Mesenteric fat pad (tissue), 1 donor: ENCODE measurements at regions not wholly inside any gene's neighbourhood (a gene's known extent, or its start where the extent isn't known, plus 50 kb on each side); places are given as distances from the start of the nearest gene placed in this dataset.
"Not testable (repeated sequence)": the region's sequence is repeated elsewhere in the genome, so short reads cannot be mapped to it uniquely, and the experiment has no call there.

Experiments
- DNase-seq: peaks from one replicate; pipeline ENCODE4 v3.0.0-alpha.2; 2020; ENCODE audit warnings: low spot score
- donor health status: DM: yes; HTN: yes; CAD: no.

DNA sequence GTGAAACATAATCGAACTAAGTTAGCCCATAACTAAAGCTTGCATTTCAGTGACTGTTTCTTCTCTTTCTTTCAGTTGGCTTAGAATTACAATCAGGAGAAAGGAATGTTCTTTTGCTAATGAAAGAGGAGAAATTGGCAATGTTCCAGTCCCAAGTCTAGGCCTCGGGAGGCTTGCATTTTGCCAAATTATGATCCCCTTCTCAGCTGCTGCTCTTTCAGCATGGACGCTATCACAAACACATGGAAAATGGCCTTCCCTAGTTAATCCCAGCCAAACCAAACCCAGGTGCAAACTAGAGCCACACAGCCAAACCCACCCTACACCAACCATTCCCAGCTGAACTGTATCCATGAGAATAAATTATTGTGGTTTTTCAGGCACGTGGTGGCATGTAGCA is 605.2 kb upstream of the LRRTM4 start:
- DNase-seq = no peak

DNA sequence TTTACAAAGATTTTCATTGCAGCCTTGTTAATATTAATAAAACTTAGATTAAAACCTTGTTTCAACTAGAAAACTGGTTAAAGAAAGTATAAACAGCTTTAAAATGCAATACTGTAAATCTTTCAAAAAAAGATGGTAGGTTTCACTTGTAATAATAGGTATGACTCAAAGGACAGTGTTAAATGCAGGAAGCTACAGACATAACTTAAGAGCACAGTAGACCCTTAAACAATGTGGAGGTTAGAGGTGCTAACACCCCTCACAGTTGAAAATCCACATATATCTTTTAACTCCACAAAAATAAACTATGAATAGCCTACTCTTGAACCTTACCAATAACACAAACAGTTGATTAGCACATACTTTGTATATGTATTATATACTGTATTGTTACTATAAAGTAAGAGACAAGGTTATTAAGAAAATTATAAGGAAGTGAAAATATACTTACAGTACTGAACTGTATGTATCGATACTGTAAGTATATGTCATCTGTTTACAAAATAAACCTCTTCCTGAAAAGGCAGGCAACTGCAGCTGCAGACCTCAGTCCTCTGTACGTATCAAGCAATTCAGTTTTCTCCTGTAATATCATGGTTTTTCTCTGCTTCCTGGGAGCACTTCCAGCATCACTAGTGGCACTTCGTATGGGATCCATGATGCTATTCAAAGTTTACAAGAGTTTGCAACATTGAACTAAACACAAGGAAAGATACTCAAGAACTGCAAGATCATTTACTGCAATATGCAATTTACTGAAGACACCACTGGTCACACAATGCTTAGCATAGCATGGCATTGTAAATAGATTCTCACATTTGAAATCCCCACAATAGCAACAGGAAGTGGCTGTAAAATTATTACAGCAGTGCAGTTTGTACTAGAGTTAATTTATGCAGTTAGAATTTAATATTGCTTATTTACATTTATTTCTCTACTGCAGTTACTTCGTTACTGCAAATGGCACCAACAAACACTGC is 610.5 kb upstream of the LRRTM4 start:
- no peak for DNase-seq

DNA sequence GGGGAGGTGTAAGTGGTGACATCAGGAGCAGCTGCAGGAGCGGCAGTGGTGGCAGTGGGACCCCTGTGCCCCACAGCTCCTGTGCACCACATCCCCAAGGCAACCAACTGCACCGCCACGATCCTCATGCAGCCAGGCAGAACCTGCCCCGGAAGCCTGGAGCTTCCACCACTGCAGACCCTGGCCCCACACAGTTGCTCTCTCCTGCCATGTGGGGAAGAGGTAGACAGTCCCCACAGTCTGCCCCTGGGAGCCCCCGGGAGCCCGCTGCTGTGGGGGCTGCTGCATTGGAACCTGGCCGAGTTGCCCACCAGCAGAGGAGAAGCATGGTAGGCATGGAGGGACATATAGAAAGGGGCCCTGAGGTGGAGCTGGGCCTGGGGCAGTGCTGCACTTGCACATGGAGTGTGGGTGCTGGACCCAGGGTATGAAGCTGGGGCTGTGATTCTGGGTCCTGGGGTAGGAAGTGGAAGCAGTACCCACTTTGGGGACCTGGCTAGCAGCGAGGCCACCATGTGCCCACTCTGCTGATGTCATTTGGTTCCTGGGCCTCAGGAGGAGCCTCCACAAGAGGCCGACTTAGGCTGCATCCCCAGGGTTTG is 623.3 kb upstream of the LRRTM4 start:
- DNase-seq = no peak

DNA sequence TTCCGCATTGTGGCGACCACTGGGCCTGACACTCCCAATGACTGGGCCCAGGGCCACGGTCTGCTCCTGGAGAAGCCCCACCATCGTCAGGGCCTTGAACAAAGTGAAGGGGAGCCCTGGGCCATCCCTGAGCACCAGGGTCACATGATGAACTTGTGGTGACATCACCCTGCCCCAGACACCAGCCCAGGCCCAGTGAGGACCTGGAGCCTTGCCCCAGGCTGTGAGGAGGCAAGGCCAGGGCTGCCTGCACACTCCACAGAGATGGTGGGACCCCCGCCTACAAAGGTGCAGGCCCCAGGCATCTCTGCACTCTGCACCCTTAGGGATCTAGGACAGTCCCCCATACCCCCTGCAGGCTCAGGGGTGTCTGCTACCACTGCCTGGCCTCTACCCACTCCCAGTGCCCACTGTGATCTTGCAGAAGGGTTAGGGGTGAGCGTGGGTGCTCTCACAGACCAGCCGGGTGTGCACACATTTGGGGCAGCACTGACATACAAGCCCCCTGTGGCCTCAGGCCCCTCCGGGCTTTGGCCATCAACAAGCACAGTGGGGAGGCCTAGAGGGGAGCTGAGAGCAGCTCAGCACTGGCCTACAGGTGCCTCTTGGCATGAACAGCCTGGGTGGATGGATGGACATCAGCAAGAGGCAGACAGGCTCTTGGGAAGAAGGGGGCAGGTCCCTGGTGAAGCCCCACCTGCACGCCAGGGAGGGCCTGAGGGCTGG is 624.0 kb upstream of the LRRTM4 start:
- no peak for DNase-seq

DNA sequence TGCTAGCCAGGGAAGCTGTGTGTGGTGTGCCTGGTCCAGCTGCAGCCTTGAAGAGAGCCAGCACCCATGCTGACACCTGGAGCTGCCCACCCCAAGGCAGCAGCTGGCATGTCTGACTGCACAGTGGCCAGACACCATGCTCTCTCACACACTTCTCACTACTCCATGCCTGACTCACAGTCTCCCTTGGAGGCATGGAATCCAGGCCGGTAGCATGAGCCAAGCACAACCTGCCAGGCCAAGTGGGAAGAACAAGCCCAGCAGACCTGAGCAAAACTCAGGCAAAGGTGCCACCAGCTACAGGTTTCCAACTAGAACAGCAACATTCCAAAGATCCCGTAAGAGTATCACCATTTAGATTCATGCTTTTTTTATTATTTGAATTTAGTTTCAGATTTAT is 625.3 kb upstream of the LRRTM4 start:
- DNase-seq = no peak

DNA sequence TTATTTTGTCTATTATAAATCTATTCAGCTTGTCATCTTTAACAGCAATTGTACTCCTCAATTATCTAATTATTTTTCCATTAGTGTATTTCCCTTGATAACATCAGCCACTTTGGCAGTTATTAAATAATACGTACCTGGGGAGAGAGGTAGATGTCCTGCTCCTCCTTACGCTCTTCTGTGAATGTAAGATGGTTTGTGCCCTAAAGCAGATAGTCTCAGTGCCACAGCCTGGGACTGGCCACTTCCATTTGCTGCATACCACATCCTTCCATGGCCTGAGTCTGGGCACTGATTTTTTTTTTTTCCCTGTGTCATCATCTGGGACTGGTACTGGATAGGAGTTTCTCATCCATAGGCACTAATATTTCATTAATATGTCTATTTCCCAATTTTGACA is 632.4 kb upstream of the LRRTM4 start:
- DNase-seq = no peak

DNA sequence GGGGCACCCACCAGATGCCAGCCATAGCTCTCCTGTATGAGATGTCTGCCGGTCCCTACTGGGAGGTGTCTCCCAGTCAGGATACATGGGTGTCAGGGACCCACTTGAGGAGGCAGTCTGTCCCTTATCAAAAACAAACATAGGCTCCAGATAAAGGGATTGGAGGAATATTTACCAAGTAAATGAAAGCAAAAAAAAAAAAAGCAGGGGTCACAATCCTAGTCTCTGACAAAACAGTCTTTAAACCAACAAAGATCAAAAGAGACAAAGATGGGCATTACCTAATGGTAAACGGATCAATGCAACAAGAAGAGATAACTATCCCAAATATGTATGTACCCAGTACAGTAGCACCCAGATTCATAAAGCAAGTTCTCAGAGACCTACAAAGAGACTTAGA is 640.0 kb upstream of the LRRTM4 start:
- DNase-seq = no peak

DNA sequence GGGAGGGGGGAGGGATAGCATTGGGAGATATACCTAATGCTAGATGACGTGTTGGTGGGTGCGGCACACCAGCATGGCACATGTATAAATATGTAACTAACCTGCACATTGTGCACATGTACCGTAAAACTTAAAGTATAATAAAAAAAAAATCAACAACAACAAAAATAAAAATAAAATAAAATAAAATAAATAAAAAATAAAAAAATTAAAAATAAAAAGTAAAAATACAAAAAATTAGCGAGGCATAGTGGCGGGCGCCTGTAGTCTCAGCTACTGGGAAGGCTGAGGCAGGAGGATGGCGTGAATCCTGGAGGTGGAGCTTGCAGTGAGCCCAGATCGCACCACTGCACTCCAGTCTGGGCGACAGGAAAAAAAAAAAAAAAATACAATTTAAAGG is 650.0 kb upstream of the LRRTM4 start:
- not testable (repeated sequence) for DNase-seq

DNA sequence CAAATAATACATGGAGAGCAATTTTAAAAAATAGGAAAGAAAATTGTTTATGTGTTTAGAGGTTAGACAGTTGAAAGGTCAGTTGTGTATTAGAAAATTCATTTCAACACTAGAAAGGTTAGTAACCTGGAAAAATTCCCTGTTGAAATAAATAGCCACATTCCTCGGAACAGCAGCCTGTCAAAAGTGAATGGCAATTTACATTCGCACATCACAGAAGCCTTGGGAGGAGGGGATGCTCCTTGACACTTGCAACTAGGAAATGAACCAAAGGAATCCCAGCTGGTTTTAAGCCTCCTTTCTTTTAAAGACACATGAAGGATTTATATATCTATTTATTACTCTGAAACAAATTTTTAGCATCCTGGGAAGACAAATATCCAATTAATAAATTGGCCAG is 653.5 kb upstream of the LRRTM4 start:
- no peak for DNase-seq

DNA sequence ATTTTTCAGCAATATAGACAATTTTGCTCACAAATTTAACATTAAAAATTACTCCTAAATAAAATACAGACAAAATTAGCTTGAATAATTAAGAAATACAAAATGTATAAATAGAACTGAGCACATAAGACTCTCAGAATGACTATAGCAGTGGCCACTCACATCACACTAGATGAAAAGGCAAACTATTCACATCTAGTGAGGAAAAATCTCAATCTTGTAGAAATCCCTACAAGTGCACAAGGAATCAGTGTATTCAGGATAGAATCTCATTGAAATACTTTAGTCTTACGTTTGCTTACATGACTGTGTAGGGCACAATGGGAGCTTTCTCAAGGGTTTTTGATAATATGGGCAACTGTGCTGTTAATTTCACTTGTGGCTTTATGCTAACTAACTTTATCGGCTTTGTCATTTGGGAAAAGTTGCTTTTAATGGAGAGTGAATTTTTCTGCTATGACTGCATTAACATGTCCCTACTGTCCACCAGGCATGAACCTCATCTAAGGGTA is 678.9 kb upstream of the LRRTM4 start:
- DNase-seq = no peak

DNA sequence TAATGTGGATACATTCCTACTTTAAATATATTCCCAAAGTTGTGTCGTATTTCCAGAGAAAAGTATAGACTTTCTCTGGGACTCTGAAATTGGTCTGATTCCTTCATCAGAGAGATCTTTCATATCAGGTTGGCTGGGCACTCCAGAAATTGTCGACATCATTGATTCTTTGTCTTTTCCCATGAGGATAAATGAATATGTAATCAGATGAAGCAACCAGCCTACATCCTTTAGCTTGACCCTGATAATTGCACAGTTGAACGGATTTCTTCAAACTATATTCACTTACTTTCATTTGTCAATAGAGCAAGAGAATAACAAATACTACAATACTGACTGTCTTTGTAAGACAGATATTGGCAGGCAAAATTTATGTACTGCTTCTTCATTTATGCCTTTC is 680.2 kb upstream of the LRRTM4 start:
- DNase-seq = no peak

DNA sequence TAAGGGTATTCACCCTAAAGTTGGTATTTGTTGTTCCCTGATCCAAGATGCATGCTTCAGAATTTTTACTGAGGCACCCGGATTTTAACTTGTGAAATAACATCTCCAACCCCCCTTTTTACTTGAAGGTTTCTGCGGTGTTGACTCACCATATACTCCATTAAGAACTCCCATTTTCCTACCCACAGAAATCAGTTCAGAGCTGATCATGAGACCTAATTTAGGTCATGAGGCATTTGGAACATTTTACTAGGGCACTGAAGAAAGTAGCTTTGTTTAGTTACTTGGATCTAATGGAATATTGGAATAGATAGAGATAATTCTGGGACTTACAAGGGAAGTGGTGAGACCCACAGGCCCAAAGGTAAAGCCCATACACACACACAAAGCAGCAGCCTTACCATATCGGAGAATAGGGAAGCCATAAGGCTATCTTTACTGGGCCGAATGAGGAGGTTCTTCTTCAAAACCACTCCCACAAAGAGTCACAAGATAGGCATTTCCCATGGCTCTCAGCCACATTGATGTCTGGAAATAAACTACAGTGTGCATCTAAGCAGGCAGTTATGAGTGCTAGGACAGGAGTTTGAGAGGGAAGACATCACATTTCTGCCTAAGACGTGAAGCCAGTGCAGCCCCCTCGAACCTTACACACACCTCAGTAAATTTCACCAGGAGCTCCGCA is 681.0 kb upstream of the LRRTM4 start:
- DNase-seq = no peak

DNA sequence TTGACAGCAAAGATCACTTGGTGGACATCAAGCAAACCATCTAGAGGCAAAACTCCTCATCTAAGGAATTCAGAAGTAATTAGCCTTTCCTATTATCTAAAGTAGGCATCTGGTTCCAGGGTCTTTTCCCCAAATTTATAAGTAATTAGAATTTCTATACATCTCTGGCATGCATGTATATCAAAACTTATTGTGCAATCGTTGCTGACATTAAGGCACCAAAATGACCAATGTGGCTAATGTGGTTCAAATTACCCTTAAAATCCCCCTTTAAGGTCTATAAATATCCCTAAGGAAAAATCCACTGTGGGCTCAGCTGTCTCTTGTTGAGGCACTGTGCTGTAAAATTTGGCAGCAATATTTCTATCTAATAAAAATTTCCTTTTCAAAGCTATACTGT is 695.9 kb upstream of the LRRTM4 start:
- no peak for DNase-seq

DNA sequence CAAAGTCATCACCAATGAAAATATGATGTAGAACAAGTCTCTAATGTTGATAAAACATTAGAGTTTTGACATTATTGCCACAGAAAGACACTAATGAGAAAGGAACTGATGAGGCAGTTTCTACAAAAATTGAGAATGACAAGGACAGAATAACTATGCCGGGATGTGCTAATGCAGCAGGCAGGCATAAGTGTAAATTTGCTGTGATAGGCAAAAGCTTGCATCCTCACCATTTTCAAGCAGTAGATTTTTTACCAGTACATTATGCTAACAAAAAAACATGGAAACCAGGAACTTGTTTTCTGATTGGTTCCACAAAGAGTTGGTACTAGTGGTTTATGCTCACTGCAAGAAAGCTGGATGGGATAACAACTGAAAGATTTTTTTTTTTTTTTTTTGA is 715.5 kb upstream of the LRRTM4 start:
- DNase-seq = no peak

DNA sequence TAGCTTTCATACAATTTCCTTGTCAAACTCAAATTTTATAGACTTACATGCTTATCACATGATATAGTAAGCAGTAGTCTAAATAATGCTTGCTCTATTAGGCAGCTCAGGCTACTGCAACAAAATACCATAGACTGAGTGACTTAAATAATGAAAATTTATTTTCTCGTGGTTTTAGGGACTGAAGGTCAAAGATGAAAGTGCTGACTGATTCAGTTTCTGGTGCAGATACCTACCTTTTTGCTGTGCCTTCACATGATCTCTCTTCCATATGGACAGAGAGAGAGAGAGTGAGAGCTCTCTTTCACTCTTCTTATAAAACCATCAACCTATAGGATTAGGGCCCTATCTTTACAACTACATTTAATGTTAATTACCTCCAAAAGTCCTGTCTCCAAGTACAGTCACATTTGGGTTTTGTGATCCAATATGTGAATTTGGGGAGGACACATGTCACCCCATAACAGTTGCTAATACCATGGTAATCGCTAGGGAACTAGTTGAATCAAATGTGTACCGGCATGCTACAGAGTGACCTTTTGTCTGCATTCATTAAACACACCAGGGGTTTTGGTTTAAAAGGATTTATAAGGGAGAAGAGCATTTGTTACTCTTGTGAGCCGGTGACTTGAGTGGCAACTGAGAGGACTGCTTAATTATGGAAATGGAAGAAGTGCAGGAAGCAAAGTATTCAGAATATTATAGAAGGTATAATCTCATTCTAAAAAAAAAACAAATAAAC is 723.4 kb upstream of the LRRTM4 start:
- DNase-seq = no peak

DNA sequence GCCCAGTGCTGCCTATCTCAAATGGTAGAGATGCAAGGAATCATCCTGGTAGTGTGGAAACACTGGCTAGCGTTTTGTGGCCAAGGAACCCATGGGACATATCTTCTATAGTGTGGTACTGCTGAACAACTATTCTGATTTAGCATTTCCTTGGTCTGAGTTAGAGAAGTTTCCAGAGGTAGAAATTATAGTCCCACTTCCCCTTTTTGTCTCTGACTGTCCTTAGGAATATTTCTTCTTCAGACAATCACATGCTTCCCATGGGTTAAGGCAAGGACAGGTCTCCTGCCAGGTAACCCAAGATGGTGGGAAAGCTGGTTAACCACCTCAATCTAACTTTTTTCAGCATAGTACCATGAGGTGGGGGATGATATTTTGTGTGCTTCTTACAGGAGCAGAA is 729.5 kb upstream of the LRRTM4 start:
- DNase-seq = no peak

DNA sequence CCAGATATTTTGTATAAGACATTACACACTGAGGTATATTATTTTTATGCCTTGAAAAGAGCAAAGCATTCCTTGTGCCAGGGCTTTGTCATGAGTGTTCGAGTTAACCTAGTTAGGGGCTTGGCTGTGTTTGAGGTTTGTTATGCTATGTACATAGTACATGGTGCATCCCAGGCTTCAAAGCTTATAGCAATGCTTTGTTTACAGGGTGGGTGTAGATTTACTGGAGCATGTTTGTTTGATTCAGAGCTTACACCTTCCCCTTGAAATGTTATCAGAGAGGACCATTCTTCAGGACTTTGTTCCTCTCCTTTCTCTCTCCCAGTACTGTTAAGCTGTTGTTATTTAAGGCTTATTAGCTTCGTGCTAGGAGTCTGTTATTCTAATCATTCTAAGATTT is 738.7 kb upstream of the LRRTM4 start:
- no peak for DNase-seq

DNA sequence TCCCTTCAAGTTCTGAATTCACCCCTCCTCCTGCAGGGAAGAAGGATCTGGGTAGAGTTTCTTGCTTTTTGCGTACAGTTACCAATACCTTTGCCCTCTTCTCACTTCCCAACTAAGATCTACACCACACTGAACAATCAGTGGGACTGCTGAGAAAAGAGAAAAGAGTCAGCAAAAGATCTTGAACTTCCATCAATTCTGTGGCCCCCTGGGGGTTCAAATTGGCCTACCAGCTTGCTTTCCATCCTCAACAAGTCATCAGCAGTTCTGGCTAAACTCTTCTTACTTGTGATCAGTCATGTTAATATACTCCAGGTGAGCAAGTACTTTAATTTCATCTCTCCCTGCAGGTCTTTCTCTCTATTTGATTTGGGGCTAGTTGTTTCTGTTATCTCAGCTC is 739.3 kb upstream of the LRRTM4 start:
- no peak for DNase-seq

DNA sequence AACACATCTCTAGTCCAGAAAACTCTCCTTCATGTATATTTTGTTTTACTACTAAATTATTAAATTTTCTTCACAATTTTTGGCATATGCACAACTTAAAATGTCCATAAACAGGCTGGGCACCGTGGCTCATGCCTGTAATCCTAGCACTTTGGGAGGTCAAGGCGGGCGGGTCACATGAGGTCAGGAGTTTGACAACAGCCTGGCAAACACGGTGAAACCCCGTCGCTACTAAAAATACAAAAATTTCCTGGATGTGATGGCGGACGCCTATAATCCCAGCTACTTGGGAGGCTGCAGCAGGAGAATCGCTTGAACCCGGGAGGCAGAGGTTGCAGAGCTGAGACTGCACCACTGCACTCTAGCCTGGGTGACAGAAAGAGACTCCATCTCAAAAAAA is 739.9 kb upstream of the LRRTM4 start:
- DNase-seq = not testable (repeated sequence)

DNA sequence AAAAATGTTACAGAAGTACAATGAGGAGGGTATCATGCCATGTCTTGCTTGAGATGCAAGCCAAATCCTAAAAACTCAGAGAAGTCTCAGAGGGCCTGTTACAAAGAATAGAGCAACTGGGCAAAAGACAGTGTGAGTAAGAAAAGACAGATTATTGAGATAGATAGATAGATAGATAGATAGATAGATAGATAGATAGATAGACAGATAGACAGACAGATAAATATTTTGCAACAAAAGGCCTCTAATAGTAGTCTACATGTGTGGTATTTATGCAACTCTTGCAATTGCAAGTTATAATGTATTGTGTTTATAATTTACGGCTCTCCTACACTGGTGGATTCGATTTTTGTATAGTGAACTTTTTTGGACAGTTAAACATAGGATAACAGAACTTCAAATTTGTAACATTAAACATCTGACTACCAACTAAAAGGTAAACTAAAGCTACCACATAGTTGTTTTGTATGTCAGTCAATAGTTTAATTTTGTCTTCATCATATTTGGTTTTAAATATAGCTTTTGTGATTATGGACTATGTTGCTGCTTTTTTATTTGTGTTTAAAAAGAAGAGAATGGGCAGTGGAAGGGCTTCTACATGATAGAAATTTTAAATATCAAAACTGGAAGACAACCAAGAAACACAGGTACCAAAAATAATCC is 740.7 kb upstream of the LRRTM4 start:
- DNase-seq = no peak
